HG03439 (cell line): ENCODE measurements at regions not wholly inside any gene's neighbourhood (a gene's known extent, or its start where the extent isn't known, plus 50 kb on each side); places are given as distances from the start of the nearest gene placed in this dataset.
"Not testable (repeated sequence)": the region's sequence is repeated elsewhere in the genome, so short reads cannot be mapped to it uniquely, and the experiment has no call there.

Source experiments
- ATAC-seq: cut with Tn5 transposase; IDR thresholded peaks from one replicate; pipeline ENCODE4 v1.9.1; 2021; ENCODE audit warnings: mild to moderate bottlenecking, moderate library complexity; ENCODE audit not compliant: unreplicated experiment

GRCh38 chr11:25317216-25317615, 820.4 kb downstream of the LUZP2 start:
- no peak for ATAC-seq

DNA sequence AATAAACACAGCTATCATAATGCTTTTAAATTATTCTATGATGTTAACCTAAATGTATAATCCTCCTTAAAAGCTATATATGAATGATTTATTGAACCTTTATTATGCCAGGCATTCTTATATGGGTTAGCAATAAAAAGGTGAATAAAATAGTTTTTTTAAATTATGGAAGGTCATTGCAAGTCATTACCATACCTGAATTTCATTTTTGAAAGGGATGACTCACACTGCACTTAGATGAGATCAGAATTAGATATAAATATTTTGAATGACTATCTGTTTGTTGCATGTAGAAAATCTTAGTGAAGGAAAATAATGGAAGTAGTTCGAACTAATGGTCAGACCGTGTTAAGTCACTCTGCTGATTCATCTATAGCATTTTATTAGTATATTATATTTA, 822.3 kb downstream of the LUZP2 start:
- ATAC-seq: no peak

GRCh38 chr11:25327656-25328055, 830.8 kb downstream of the LUZP2 start:
- ATAC-seq: no peak

GRCh38 chr11:25339281-25339680, 842.4 kb downstream of the LUZP2 start:
- ATAC-seq: no peak

GRCh38 chr11:25349537-25349936, 852.7 kb downstream of the LUZP2 start:
- ATAC-seq: no peak

- ATAC-seq: no peak
Observed at GRCh38 chr11:25350899-25351803, 854.3 kb downstream of the LUZP2 start.

GRCh38 chr11:25357133-25357532, 860.3 kb downstream of the LUZP2 start:
- ATAC-seq: no peak

DNA sequence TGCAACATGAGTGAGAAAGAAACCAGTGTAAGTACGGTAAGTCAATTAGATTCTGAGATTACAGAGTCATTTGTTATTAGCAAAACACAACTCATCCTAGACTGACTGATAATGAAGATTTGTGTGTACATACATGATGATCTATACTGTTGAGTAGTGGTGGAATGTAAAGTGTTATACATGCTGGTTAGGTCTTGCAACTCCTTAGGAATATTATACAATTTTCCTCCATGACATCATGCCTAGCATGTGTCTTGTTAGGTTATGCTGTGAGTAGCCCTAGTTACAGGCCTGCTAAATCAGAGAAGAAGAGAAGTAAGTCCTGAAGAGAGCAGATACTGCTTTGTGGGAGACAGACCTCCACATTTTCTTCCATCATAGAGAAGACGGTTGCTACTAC, 880.6 kb downstream of the LUZP2 start:
- ATAC-seq: no peak

GRCh38 chr11:25396847-25397246, 900.0 kb downstream of the LUZP2 start:
- no peak for ATAC-seq

- no peak for ATAC-seq
Observed at GRCh38 chr11:25408146-25408545, 911.3 kb downstream of the LUZP2 start.

- ATAC-seq: no peak
Observed at GRCh38 chr11:25415793-25416192, 916.1 kb upstream of the ANO3 start.

DNA sequence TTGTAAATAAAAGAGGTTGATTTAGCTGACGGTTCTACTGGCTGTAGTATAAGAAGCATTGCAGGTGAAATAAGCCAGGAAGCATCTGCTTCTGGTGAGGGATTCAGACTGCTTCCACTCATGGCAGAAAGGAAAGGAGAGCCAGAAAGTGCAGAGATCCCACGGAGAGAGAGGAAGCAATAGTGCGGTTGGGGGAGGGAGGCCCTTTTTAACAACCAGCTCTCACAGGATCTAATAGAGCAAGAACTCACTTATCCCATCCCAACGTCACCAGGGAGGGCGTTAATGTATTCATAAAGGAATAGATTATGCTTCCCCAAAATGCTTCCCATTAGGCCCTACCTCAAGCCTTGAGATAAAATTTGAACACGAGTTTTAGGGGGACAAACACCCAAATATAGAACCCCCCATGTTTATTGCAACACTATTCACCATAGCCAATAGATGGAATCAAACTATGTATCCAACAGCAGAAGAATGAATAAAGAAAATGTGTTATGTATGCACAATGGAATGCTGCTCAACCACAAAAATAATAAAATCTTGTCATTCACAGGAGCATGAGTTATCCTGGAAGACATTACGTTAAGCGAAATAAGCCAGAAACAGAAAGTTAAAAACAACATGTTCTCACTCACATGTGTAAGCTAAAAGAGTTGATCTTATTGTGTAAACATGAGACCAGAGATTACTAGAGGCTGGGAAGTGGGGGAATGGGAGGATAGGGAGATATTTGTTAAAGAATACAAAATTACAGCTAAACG, 908.3 kb upstream of the ANO3 start:
- no peak for ATAC-seq

DNA sequence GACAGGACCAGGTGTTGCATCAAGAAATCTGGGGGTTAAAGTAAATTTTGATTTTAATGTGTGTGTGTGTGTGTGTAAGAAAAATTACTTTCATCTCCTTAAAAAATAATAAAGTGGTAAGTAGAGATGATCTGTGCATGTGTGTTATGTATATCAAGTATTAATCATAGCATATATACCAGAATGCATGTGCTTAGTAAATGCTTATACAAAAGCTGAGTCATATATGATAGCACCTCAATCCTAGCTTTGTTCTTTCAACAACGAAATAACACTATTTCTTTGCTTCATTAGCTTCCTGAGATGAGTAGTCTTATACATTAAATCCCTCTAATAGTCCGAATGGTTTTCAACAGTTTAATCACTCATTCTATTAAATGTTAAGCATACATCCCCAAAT, 899.6 kb upstream of the ANO3 start:
- ATAC-seq: no peak

DNA sequence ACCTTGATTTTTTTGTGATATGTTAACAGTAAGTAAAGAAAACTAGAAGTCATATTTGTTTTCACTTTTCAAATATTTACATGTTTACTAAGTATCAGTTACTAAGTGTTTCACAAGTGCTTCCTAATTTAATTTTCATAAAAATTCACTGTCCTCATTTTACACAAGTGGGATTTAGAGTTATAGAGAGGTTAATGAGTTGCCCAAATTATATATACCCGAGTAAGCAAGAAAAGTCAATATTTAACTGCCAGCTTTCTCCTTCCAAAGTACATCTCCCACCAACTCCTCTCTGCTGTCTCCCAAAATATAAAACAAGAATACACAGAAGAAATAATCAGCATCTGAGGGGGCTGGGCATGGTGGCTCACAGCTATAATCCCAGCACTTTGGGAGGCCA, 896.7 kb upstream of the ANO3 start:
- ATAC-seq: no peak

DNA sequence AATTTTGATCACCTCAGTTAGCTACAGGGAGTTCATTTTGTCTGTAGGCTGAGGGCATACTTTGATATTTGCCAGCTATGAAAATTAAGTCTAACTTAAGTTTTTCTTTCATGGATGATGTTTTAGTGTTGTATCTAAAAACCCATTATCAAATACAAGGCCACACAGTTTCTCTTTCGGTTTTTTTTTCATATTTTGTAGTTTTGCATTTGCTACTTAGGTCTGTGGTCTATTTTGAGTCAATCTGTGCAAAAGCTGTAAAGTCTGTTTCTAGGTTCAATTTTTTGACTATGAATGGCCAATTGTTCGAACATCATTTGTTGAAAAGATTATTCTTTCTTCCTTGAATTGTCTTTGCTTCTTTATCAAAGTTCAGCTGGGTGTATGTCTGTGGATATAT, 895.6 kb upstream of the ANO3 start:
- no peak for ATAC-seq

DNA sequence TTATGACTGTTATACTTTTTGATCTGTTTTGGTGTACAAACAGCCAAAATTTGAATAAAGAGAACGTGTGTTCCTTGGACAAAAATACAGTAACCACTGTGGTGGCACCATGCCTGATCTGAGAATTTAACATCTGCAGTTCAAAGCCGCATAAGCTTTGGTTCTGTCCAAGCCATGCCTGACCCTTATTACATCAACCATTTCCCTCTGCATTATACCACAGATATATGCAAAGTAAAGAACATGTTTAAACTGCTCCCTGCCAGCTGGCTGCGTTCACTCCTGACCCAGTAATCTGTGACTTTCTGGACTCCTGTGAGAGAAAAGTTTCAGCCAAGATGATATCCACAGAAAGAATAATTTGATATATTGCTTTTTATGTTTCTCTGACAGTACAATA, 890.5 kb upstream of the ANO3 start:
- no peak for ATAC-seq

GRCh38 chr11:25449091-25449490, 882.8 kb upstream of the ANO3 start:
- ATAC-seq: no peak

DNA sequence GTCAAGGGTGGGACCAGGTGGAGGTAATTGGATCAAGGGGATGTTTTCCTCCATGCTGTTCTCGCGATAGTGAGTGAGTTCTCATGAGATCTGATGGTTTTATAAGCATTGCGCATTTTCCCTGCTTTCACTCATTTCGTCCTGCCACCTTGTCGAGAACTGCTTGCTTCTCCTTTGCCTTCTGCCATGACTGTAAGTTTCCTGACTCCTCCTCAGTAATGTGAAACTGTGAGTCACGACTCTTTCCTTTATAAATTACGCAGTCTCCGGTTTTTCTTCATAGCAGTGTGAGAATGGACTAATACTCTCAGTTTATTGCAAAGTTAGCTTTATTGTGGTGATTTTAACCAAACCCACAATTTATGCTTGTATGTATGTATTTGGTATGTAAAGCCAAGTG, 878.5 kb upstream of the ANO3 start:
- ATAC-seq: no peak

- no peak for ATAC-seq
Observed at GRCh38 chr11:25456211-25456610, 875.7 kb upstream of the ANO3 start.

DNA sequence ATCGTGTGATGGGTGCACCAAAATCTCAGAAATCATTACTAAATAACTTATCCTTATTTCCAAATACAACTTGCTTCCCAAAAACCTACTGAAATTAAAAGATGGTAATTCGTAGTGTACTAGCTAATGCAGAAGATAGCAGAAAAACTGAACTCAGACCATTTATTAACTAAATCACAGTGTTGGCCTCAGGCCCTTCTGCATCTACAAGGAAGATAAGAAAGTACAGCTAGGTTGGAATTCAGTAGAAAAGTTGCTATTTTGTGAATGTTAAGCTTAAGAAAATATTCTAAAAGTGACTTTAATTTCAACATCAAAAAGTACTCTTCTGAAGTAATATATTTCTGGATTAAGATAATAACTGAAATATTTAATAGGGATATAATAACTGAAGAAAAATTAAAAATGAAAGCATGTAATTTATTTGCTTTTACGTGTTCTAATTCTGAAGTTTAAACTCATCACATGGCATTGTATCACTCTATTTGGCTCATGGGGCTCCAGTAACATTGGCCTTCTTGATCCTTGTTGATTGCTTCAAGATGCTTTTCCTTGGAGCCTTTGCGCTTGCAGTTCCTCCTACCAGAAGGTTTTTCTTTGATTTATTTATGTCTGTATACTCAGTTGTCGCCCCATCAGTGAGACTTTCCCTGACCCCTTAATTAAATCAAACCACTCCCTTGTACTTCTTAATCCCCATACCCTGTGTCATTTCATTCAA, 847.9 kb upstream of the ANO3 start:
- ATAC-seq: no peak

DNA sequence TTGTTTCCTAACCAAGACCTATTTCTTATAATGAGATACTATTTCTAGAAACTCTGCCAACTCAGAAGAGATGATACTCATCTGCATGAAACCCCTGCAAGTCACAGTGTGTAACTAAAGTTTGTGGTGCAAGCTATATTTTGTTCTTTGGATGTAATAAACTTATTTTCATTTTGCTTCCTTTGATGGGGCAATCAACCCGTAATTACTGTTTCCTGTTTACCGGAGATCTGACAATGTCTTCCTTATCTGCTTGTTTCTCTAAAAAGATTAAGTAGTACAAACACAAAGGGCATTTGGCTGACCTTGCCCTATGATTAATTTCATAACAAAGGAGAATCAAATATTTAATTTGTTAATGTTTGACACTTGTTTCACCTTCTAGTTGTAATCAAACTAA, 846.6 kb upstream of the ANO3 start:
- no peak for ATAC-seq

GRCh38 chr11:25486338-25486737, 845.6 kb upstream of the ANO3 start:
- ATAC-seq: not testable (repeated sequence)
